ENCODE measurements at regions not wholly inside any gene's neighbourhood (a gene's known extent, or its start where the extent isn't known, plus 50 kb on each side); places are given as distances from the start of the nearest gene placed in this dataset.
"Not testable (repeated sequence)": the region's sequence is repeated elsewhere in the genome, so short reads cannot be mapped to it uniquely, and the experiment has no call there.

DNA sequence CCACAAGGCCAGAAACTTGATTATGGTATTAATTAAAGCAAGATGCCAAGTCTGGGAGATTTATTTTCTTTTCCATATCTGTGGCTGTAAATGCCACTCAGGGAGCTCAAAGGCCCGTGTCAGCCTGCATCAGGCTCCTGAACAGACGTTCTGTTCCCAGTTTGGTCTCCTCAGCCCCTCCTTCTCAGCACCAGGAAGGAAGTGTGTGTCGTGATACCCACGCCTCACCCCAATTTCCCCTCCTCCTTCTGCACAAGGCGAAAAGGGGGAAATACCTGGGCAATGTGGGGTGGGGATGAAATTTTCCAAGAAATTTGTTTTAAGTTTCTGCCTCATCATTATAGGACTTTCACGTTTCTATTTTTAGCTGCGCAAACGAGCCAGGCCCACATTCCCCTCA lies 112.0 kb downstream of the SYF2 start:
- no peak overlapping the region for H3K4me3 ChIP-seq (ENCODE audit: low read depth, low read length)
- TF ChIP-seq, protein P1, sequence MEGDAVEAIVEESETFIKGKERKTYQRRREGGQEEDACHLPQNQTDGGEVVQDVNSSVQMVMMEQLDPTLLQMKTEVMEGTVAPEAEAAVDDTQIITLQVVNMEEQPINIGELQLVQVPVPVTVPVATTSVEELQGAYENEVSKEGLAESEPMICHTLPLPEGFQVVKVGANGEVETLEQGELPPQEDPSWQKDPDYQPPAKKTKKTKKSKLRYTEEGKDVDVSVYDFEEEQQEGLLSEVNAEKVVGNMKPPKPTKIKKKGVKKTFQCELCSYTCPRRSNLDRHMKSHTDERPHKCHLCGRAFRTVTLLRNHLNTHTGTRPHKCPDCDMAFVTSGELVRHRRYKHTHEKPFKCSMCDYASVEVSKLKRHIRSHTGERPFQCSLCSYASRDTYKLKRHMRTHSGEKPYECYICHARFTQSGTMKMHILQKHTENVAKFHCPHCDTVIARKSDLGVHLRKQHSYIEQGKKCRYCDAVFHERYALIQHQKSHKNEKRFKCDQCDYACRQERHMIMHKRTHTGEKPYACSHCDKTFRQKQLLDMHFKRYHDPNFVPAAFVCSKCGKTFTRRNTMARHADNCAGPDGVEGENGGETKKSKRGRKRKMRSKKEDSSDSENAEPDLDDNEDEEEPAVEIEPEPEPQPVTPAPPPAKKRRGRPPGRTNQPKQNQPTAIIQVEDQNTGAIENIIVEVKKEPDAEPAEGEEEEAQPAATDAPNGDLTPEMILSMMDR (IDR thresholded peaks at IDR 0.05; ENCODE audit: low read depth, low read length) = no peak

DNA sequence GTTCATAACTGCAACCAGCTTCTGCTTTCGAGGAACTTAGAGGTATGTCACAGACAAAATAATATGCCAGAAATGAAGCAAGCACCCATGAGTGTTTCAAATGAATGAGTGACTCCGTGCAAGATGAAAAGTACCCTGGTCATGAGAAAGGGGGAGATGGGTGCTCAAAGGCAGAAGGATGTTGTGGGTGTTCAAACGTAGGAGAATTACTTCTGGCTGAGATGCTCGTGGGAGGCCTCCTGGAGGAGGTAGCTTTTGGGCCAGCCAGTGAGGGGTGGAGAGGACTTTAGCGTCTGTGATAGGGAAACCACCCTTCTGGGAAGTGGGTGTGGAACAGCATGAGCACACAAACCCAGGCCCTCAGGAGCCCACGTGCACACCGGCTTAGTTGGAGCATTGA lies 113.8 kb downstream of the SYF2 start:
- H3K4me3 ChIP-seq (ENCODE audit: low read depth, low read length) = no peak overlapping the region
- TF ChIP-seq, protein P1 (IDR thresholded peaks at IDR 0.05; ENCODE audit: low read depth, low read length) = no peak

DNA sequence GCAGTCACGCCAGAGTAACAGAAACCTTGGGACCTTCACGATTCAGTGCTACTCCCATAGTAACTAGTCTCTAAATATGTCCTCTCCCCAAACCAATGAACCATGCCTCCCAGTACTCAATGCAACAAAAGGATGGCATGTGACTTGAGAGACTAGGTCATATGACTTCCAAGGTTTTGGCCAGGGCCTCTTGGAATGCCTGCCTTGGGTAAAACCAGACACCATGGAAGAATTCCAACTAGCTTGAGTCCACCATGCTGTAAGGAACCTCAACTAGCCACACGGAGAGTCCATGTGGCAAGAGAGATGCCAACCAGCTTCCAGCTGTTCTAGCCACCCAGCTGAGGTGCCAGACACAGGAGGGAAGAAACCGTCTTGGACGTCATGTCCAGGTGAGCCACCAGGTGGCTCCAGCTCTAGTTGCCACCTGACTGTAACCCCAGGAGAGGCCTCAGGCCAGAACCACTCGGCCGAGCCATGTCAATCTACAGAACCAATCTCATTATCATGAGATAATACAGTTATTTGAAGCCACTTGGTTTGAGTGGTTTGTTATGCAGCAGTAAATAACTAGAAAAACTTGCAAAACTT lies 115.0 kb downstream of the SYF2 start:
- no peak overlapping the region for H3K4me3 ChIP-seq (ENCODE audit: low read depth, low read length)
- TF ChIP-seq, protein P1 (IDR thresholded peaks at IDR 0.05; ENCODE audit: low read depth, low read length) = no peak

DNA sequence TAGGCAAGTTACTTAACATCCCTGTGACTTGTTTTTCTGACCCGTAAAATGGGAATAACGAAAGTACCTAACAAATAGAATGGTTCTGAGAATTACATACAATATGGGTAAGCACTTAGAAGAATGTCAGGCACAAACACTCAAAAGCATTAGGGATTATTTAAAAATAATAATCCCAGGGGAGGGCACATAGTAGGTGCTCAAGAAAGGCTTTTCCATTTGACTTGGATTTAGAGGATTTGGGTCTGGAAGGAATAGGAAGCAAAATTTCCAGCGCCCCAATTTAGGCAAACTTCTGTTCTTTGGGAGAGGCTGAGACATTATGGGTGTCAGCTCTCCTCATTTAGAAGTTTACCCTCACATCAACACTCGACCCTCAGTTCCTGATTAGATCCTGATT lies 115.5 kb downstream of the SYF2 start:
- TF ChIP-seq, protein P1 (IDR thresholded peaks at IDR 0.05; ENCODE audit: low read depth, low read length) = no peak
- no peak overlapping the region for H3K4me3 ChIP-seq (ENCODE audit: low read depth, low read length)

DNA sequence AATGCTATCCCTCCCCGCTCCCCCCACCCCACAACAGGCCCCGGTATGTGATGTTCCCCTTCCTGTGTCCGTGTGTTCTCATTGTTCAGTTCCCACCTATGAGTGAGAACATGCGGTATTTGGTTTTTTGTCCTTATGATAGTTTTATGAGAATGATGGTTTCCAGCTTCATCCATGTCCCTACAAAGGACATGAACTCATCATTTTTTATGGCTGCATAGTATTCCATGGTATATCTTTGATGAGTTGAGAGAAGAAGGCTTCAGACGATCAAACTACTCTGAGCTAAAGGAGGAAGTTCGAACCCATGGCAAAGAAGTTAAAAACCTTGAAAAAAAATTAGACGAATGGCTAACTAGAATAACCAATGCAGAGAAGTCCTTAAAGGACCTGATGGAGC lies 116.2 kb downstream of the SYF2 start:
- H3K4me3 ChIP-seq (ENCODE audit: low read depth, low read length) = not testable (repeated sequence)

DNA sequence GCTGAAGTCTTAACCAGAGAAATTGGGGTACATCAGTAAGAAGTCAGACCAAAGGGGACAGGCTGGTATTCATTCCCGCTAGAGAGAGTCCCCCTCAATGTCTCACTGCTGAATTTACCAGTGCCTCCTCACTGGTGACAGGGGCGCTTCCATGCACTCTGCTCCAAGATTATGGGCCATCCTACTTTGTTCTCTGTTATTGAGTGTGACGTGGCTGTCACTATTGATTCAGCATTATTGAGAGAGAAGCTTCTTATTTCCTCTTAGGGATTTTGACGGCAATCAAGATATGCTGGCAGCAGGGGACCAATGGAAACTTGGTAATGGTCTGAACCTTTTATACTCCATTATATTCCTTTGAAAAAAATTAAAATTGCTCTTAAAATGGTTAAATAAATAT lies 118.6 kb downstream of the SYF2 start:
- no peak overlapping the region for H3K4me3 ChIP-seq (ENCODE audit: low read depth, low read length)
- TF ChIP-seq, protein P1 (IDR thresholded peaks at IDR 0.05; ENCODE audit: low read depth, low read length) = no peak

DNA sequence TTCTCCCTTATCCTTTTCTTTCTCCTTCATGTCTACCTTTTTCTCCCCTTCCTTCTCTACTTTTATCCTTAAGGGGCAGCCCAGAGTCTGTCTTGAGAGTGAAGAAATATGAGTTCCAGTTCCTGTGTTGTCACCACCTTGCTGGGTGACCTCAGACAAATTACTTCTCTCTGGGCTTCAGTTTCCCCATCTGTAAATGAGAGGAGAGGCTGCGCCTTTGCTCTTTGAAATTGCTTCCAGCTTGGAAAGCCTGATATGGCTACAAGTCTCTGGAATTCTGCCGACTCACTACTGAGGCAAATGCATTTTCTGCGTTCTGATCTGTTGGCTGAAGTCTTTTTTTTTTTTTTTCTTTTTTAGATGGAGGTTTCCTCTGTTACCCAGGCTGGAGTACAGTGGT lies 119.2 kb downstream of the SYF2 start:
- H3K4me3 ChIP-seq (ENCODE audit: low read depth, low read length) = no peak overlapping the region
- TF ChIP-seq, protein P1 (IDR thresholded peaks at IDR 0.05; ENCODE audit: low read depth, low read length) = no peak

DNA sequence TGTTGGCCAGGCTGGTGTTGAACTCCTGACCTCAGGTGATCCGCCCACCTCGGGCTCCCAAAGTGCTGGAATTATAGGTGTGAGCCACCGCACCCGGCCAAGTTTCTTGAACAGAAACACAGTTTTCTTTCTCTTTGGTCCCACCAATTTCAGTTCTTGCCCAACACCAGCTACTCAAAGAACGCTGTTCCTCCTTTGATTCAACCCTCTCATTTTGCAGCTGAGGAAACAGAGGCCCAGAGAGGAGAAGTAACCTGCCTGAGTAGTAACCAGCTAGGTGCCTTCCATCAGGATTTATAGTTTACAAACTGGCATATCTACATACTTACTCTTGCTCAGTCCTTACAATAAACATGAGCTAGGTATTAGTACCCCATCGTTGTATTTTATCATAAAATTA lies 119.9 kb downstream of the SYF2 start:
- TF ChIP-seq, protein P1 (IDR thresholded peaks at IDR 0.05; ENCODE audit: low read depth, low read length) = no peak
- H3K4me3 ChIP-seq (ENCODE audit: low read depth, low read length) = no peak overlapping the region

Measured in WI38 (cell line).